Activated naive CD4-positive, alpha-beta T cell treated with anti-CD3 and anti-CD28 coated beads, Interleukin-2, amount 10 ng/mL, durations not matched to agents 7 days and 5 days (primary cell): ENCODE measurements at regions not wholly inside any gene's neighbourhood (a gene's known extent, or its start where the extent isn't known, plus 50 kb on each side); places are given as distances from the start of the nearest gene placed in this dataset.

ENCODE experiments used
- CTCF ChIA-PET: fragments of 350-600 bp; sonication (Branson Sonifier 250); formaldehyde crosslinking; loops from one replicate; lab custom pipeline; 2021; ENCODE audit warnings: antibody characterized with exemption; lab: Charles Lee
- DNase-seq: peaks from one replicate; pipeline ENCODE4 v3.0.0-alpha.2; 2020
- H3K27ac Mint-ChIP-seq: one replicate; pipeline ENCODE4 v1.8.0; 2021; ENCODE audit warnings: mild to moderate bottlenecking, moderate library complexity, mixed read lengths
- H3K27me3 Mint-ChIP-seq: one replicate; pipeline ENCODE4 v1.8.0; 2021; ENCODE audit warnings: mild to moderate bottlenecking, mixed read lengths
- H3K36me3 Mint-ChIP-seq: one replicate; pipeline ENCODE4 v1.8.0; 2021; ENCODE audit warnings: mixed read lengths
- H3K4me1 Mint-ChIP-seq: one replicate; pipeline ENCODE4 v1.8.0; 2021; ENCODE audit warnings: mixed read lengths
- H3K4me3 Mint-ChIP-seq: one replicate; pipeline ENCODE4 v1.8.0; 2021; ENCODE audit warnings: mild to moderate bottlenecking, moderate library complexity, mixed read lengths
- H3K9me3 Mint-ChIP-seq: one replicate; pipeline ENCODE4 v1.8.0; 2021; ENCODE audit warnings: mixed read lengths

- no peak for DNase-seq
- CTCF ChIA-PET, result no interaction called here
- Mint-ChIP-seq H3K4me1 (no peaks in the 10 kb centered on the region), H3K9me3 (no peaks in the 10 kb centered on the region), H3K27me3 (no peaks in the 10 kb centered on the region), H3K27ac (no peak overlapping the region), H3K4me3 (no peak overlapping the region), H3K36me3 (no peaks in the 10 kb centered on the region)
Observed at GRCh38 chr5:67831048-67831447, 384.5 kb upstream of the PIK3R1 start.

GRCh38 chr5:67827541-67827940 lies 388.0 kb upstream of the PIK3R1 start:
- Mint-ChIP-seq H3K27me3 (no peaks in the 10 kb centered on the region), H3K9me3 (peaks cover 1% of the 10 kb centered on the region), H3K27ac (no peak overlapping the region), H3K4me3 (no peak overlapping the region), H3K4me1 (no peaks in the 10 kb centered on the region), H3K36me3 (no peaks in the 10 kb centered on the region)
- no peak for DNase-seq
- CTCF ChIA-PET, result no interaction called here

GRCh38 chr5:67824852-67825251 lies 390.7 kb upstream of the PIK3R1 start:
- Mint-ChIP-seq H3K4me3 (no peak overlapping the region), H3K9me3 (peaks cover 1% of the 10 kb centered on the region), H3K4me1 (no peaks in the 10 kb centered on the region), H3K27me3 (no peaks in the 10 kb centered on the region), H3K36me3 (no peaks in the 10 kb centered on the region), H3K27ac (no peak overlapping the region)
- DNase-seq, result no peak
- CTCF ChIA-PET, result no interaction called here

- Mint-ChIP-seq H3K4me3 (no peak overlapping the region), H3K27me3 (no peaks in the 10 kb centered on the region), H3K36me3 (no peaks in the 10 kb centered on the region), H3K4me1 (no peaks in the 10 kb centered on the region), H3K9me3 (no peaks in the 10 kb centered on the region), H3K27ac (no peak overlapping the region)
- CTCF ChIA-PET, result no interaction called here
- no peak for DNase-seq
Observed at GRCh38 chr5:67817652-67818051, 397.9 kb upstream of the PIK3R1 start.

GRCh38 chr5:67816456-67816855 lies 399.1 kb upstream of the PIK3R1 start:
- DNase-seq, result no peak
- no peaks in the 10 kb centered on the region for H3K27me3 Mint-ChIP-seq
- H3K4me1 Mint-ChIP-seq, result no peaks in the 10 kb centered on the region
- H3K9me3 Mint-ChIP-seq, result no peaks in the 10 kb centered on the region
- H3K4me3 Mint-ChIP-seq, result no peak overlapping the region
- no peak overlapping the region for H3K27ac Mint-ChIP-seq
- CTCF ChIA-PET, result no interaction called here
- no peaks in the 10 kb centered on the region for H3K36me3 Mint-ChIP-seq

GRCh38 chr5:67815455-67816391 lies 399.8 kb upstream of the PIK3R1 start:
- H3K4me1 Mint-ChIP-seq, result no peaks in the 10 kb centered on the region
- no peak overlapping the region for H3K27ac Mint-ChIP-seq
- H3K27me3 Mint-ChIP-seq, result no peaks in the 10 kb centered on the region
- CTCF ChIA-PET, result no interaction called here
- H3K9me3 Mint-ChIP-seq, result no peaks in the 10 kb centered on the region
- H3K4me3 Mint-ChIP-seq, result no peak overlapping the region
- DNase-seq, result no peak
- no peaks in the 10 kb centered on the region for H3K36me3 Mint-ChIP-seq

GRCh38 chr5:67814569-67815311 lies 400.8 kb upstream of the PIK3R1 start:
- Mint-ChIP-seq H3K4me3 (no peak overlapping the region), H3K27ac (no peak overlapping the region), H3K36me3 (no peaks in the 10 kb centered on the region), H3K27me3 (no peaks in the 10 kb centered on the region), H3K4me1 (no peaks in the 10 kb centered on the region), H3K9me3 (no peaks in the 10 kb centered on the region)
- DNase-seq, result no peak
- CTCF ChIA-PET, result no interaction called here

- no peaks in the 10 kb centered on the region for H3K27me3 Mint-ChIP-seq
- no peaks in the 10 kb centered on the region for H3K36me3 Mint-ChIP-seq
- H3K4me1 Mint-ChIP-seq, result no peaks in the 10 kb centered on the region
- CTCF ChIA-PET, result no interaction called here
- no peak overlapping the region for H3K4me3 Mint-ChIP-seq
- H3K27ac Mint-ChIP-seq, result no peak overlapping the region
- no peak for DNase-seq
- no peaks in the 10 kb centered on the region for H3K9me3 Mint-ChIP-seq
Observed at GRCh38 chr5:67813877-67814539, 401.5 kb upstream of the PIK3R1 start.

- H3K9me3 Mint-ChIP-seq, result no peaks in the 10 kb centered on the region
Observed at GRCh38 chr5:67809589-67809988, 406.0 kb upstream of the PIK3R1 start.

GRCh38 chr5:67808340-67808739 lies 407.2 kb upstream of the PIK3R1 start:
- no peaks in the 10 kb centered on the region for H3K4me1 Mint-ChIP-seq
- H3K9me3 Mint-ChIP-seq, result no peaks in the 10 kb centered on the region
- DNase-seq, result no peak

More at GRCh38 chr5:67809589-67809988, 406.0 kb upstream of the PIK3R1 start:
- no peaks in the 10 kb centered on the region for H3K27me3 Mint-ChIP-seq
- H3K4me1 Mint-ChIP-seq, result no peaks in the 10 kb centered on the region
- no peaks in the 10 kb centered on the region for H3K36me3 Mint-ChIP-seq
- CTCF ChIA-PET, result no interaction called here
- no peak overlapping the region for H3K4me3 Mint-ChIP-seq
- no peak for DNase-seq
- no peak overlapping the region for H3K27ac Mint-ChIP-seq

GRCh38 chr5:67807439-67807888 lies 408.1 kb upstream of the PIK3R1 start:
- CTCF ChIA-PET, result no interaction called here
- H3K4me1 Mint-ChIP-seq, result no peaks in the 10 kb centered on the region

More at GRCh38 chr5:67808340-67808739, 407.2 kb upstream of the PIK3R1 start:
- H3K36me3 Mint-ChIP-seq, result no peaks in the 10 kb centered on the region
- CTCF ChIA-PET, result no interaction called here
- no peaks in the 10 kb centered on the region for H3K27me3 Mint-ChIP-seq
- no peak overlapping the region for H3K27ac Mint-ChIP-seq
- H3K4me3 Mint-ChIP-seq, result no peak overlapping the region

GRCh38 chr5:67806654-67807438 lies 408.7 kb upstream of the PIK3R1 start:
- no peak overlapping the region for H3K4me3 Mint-ChIP-seq
- no peak overlapping the region for H3K27ac Mint-ChIP-seq
- H3K9me3 Mint-ChIP-seq, result no peaks in the 10 kb centered on the region
- CTCF ChIA-PET, result no interaction called here
- H3K27me3 Mint-ChIP-seq, result no peaks in the 10 kb centered on the region
- no peak for DNase-seq
- H3K36me3 Mint-ChIP-seq, result no peaks in the 10 kb centered on the region
- H3K4me1 Mint-ChIP-seq, result no peaks in the 10 kb centered on the region

More at GRCh38 chr5:67807439-67807888, 408.1 kb upstream of the PIK3R1 start:
- no peak overlapping the region for H3K4me3 Mint-ChIP-seq
- no peaks in the 10 kb centered on the region for H3K27me3 Mint-ChIP-seq
- H3K9me3 Mint-ChIP-seq, result no peaks in the 10 kb centered on the region
- H3K36me3 Mint-ChIP-seq, result no peaks in the 10 kb centered on the region
- DNase-seq, result no peak
- no peak overlapping the region for H3K27ac Mint-ChIP-seq

GRCh38 chr5:67805666-67806348 lies 409.7 kb upstream of the PIK3R1 start:
- DNase-seq, result no peak
- no peak overlapping the region for H3K27ac Mint-ChIP-seq

More at GRCh38 chr5:67805666-67806348, 409.7 kb upstream of the PIK3R1 start:
- Mint-ChIP-seq H3K36me3 (no peaks in the 10 kb centered on the region), H3K27me3 (no peaks in the 10 kb centered on the region), H3K4me1 (no peaks in the 10 kb centered on the region), H3K4me3 (no peak overlapping the region), H3K9me3 (no peaks in the 10 kb centered on the region)
- CTCF ChIA-PET, result no interaction called here
